Kidney epithelial cell (primary cell): ENCODE measurements at regions not wholly inside any gene's neighbourhood (a gene's known extent, or its start where the extent isn't known, plus 50 kb on each side); places are given as distances from the start of the nearest gene placed in this dataset.

ENCODE experiments used
- DNase-seq: peaks from one replicate; pipeline ENCODE4 v3.0.0-alpha.2; 2010; ENCODE audit warnings: low read depth
- H3K27me3 ChIP-seq: 2 replicates; pipeline ENCODE4 v1.6.0; 2011; ENCODE audit warnings: low read length; ENCODE audit not compliant: control insufficient read depth, insufficient read depth
- H3K36me3 ChIP-seq: 2 replicates; pipeline ENCODE4 v1.5.1; 2011; ENCODE audit warnings: low read length; ENCODE audit not compliant: control insufficient read depth, insufficient read depth
- H3K4me3 ChIP-seq: 2 replicates; pipeline ENCODE4 v1.5.1; 2011; ENCODE audit warnings: low read depth, mild to moderate bottlenecking, control low read depth, low read length
- CTCF ChIP-seq: IDR thresholded peaks from 2 replicates; pipeline ENCODE4 v1.5.1; 2011; ENCODE audit warnings: mild to moderate bottlenecking, moderate library complexity, low read length, control low read depth, inconsistent platforms; ENCODE audit not compliant: insufficient read depth, poor library complexity, severe bottlenecking

GRCh38 chr9:16987026-16987425 lies 116.6 kb upstream of the BNC2 start:
- H3K27me3 ChIP-seq: no peaks in the 10 kb centered on the region
- no peak for DNase-seq
- H3K36me3 ChIP-seq: no peaks in the 10 kb centered on the region
- TF ChIP-seq CTCF: no peak
- no peak overlapping the region for H3K4me3 ChIP-seq

GRCh38 chr9:16986556-16986955 lies 116.1 kb upstream of the BNC2 start:
- DNase-seq: no peak
- no peak for TF ChIP-seq CTCF
- H3K36me3 ChIP-seq: no peaks in the 10 kb centered on the region

GRCh38 chr9:16985559-16986348 lies 115.3 kb upstream of the BNC2 start:
- DNase-seq: no peak
- no peak for TF ChIP-seq CTCF
- no peaks in the 10 kb centered on the region for H3K36me3 ChIP-seq
- no peak overlapping the region for H3K4me3 ChIP-seq
- no peaks in the 10 kb centered on the region for H3K27me3 ChIP-seq

More at GRCh38 chr9:16986556-16986955, 116.1 kb upstream of the BNC2 start:
- Histone ChIP-seq H3K27me3 (no peaks in the 10 kb centered on the region), H3K4me3 (no peak overlapping the region)

GRCh38 chr9:16982780-16983310 lies 112.4 kb upstream of the BNC2 start:
- no peak overlapping the region for H3K4me3 ChIP-seq
- TF ChIP-seq CTCF: no peak
- no peaks in the 10 kb centered on the region for H3K36me3 ChIP-seq
- H3K27me3 ChIP-seq: no peaks in the 10 kb centered on the region
- DNase-seq: no peak

- no peak for DNase-seq
- TF ChIP-seq CTCF: no peak
- H3K27me3 ChIP-seq: no peaks in the 10 kb centered on the region
- H3K36me3 ChIP-seq: no peaks in the 10 kb centered on the region
- no peak overlapping the region for H3K4me3 ChIP-seq
Measured at GRCh38 chr9:16976427-16976826, 106.0 kb upstream of the BNC2 start.

- no peak for DNase-seq
- H3K4me3 ChIP-seq: no peak overlapping the region
- H3K27me3 ChIP-seq: no peaks in the 10 kb centered on the region
- no peak for TF ChIP-seq CTCF
- no peaks in the 10 kb centered on the region for H3K36me3 ChIP-seq
Measured at GRCh38 chr9:16974436-16974835, 104.0 kb upstream of the BNC2 start.
